WTC11 (cell line): ENCODE measurements at regions not wholly inside any gene's neighbourhood (a gene's known extent, or its start where the extent isn't known, plus 50 kb on each side); places are given as distances from the start of the nearest gene placed in this dataset.

Source experiments
- E2F4 ChIP-seq: sonication (generic); formaldehyde crosslinking; IDR thresholded peaks from 2 replicates; pipeline ENCODE4 v1.8.1; 2022; ENCODE audit warnings: low read depth, mild to moderate bottlenecking, moderate library complexity, missing genetic modification reagents, borderline replicate concordance
- FOXP1 ChIP-seq: sonication (generic); formaldehyde crosslinking; IDR thresholded peaks from 2 replicates; pipeline ENCODE4 v1.8.0; 2022; ENCODE audit warnings: missing genetic modification reagents, mild to moderate bottlenecking, moderate library complexity, borderline replicate concordance
- NFYB ChIP-seq: sonication (generic); formaldehyde crosslinking; conservative IDR thresholded peaks from 2 replicates; pipeline ENCODE4 v1.8.0; 2022; ENCODE audit warnings: low read depth, missing genetic modification reagents
- NR2C2 ChIP-seq: sonication (generic); formaldehyde crosslinking; IDR thresholded peaks from 2 replicates; pipeline ENCODE4 v1.8.0; 2022; ENCODE audit warnings: mild to moderate bottlenecking, missing genetic modification reagents
- TP53 ChIP-seq: sonication (generic); formaldehyde crosslinking; IDR thresholded peaks from 2 replicates; pipeline ENCODE4 v1.8.1; 2023; ENCODE audit warnings: mild to moderate bottlenecking, missing genetic modification reagents
- USF2 ChIP-seq: sonication (generic); formaldehyde crosslinking; IDR thresholded peaks from 2 replicates; pipeline ENCODE4 v1.8.1; 2023; ENCODE audit warnings: mild to moderate bottlenecking, missing genetic modification reagents, moderate library complexity
- TF ChIP-seq, protein P1 (sequence below): sonication (generic); formaldehyde crosslinking; IDR thresholded peaks from 2 replicates; pipeline ENCODE4 v1.8.0; 2022; ENCODE audit warnings: mild to moderate bottlenecking, missing genetic modification reagents
- TF ChIP-seq, protein P2 (sequence below): fragments of 200-600 bp; IDR thresholded peaks from 2 replicates; pipeline ENCODE4 v1.8.0; 2022; ENCODE audit warnings: antibody characterized with exemption
- TF ChIP-seq, protein P3 (sequence below): sonication (generic); formaldehyde crosslinking; IDR thresholded peaks from 2 replicates; pipeline ENCODE4 v1.8.1; 2023; ENCODE audit warnings: mild to moderate bottlenecking, missing genetic modification reagents, moderate library complexity

DNA sequence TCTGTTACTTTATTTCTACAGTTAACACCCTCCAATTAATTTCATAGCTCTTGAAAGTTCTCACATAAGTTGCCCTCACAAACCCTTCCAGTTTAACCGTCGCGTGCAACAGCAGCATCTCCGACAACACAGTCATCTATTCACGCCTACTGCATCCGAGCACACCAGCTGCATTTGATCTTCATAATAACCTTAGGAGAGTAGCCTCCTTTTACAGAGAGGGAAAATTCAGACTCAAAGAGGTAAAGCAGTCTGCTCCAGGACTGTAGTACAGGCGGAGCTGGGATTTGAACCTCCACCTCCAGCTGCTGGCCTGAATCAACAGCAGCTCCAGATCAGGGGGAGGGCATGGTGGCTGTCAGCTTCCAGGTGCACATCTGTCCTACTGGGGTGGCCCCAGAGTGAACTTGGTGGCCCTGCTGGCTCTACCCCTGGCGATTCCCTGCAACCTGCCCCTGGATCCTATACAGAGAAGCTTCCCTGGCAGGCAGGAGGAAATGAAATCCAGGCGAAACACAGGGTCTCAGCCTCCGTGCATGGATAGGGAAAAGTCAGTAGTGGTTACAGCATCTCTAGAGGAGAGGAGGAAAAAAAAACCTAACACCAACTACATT is 71.6 kb upstream of the UNC5A start:
- TF ChIP-seq NR2C2 (CRISPR knock-in tag) (no peak), USF2 (CRISPR knock-in tag) (no peak), FOXP1 (no peak), TP53 (CRISPR knock-in tag) (peak; percentile 14; the same call in 1 of the 2 replicates), NFYB (CRISPR knock-in tag) (no peak), E2F4 (CRISPR knock-in tag) (no peak)
- TF ChIP-seq, protein P1, sequence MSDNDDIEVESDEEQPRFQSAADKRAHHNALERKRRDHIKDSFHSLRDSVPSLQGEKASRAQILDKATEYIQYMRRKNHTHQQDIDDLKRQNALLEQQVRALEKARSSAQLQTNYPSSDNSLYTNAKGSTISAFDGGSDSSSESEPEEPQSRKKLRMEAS, result no peak
- TF ChIP-seq, protein P2, sequence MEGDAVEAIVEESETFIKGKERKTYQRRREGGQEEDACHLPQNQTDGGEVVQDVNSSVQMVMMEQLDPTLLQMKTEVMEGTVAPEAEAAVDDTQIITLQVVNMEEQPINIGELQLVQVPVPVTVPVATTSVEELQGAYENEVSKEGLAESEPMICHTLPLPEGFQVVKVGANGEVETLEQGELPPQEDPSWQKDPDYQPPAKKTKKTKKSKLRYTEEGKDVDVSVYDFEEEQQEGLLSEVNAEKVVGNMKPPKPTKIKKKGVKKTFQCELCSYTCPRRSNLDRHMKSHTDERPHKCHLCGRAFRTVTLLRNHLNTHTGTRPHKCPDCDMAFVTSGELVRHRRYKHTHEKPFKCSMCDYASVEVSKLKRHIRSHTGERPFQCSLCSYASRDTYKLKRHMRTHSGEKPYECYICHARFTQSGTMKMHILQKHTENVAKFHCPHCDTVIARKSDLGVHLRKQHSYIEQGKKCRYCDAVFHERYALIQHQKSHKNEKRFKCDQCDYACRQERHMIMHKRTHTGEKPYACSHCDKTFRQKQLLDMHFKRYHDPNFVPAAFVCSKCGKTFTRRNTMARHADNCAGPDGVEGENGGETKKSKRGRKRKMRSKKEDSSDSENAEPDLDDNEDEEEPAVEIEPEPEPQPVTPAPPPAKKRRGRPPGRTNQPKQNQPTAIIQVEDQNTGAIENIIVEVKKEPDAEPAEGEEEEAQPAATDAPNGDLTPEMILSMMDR, result no peak
- TF ChIP-seq, protein P3, sequence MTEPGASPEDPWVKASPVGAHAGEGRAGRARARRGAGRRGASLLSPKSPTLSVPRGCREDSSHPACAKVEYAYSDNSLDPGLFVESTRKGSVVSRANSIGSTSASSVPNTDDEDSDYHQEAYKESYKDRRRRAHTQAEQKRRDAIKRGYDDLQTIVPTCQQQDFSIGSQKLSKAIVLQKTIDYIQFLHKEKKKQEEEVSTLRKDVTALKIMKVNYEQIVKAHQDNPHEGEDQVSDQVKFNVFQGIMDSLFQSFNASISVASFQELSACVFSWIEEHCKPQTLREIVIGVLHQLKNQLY (CRISPR knock-in tag), result no peak
